Fibroblast of the aortic adventitia (primary cell): ENCODE measurements at regions not wholly inside any gene's neighbourhood (a gene's known extent, or its start where the extent isn't known, plus 50 kb on each side); places are given as distances from the start of the nearest gene placed in this dataset.
"Not testable (repeated sequence)": the region's sequence is repeated elsewhere in the genome, so short reads cannot be mapped to it uniquely, and the experiment has no call there.

Experiments used
- DNase-seq: peaks from one replicate; pipeline ENCODE4 v3.0.0-alpha.2; 2010; ENCODE audit warnings: low read depth
- H3K4me3 ChIP-seq: 2 replicates; pipeline ENCODE4 v1.5.1; 2011; ENCODE audit warnings: low read depth, mild to moderate bottlenecking, control low read depth, low read length, moderate library complexity
- TF ChIP-seq, protein P1 (sequence below): IDR thresholded peaks from 2 replicates; pipeline ENCODE4 v1.5.1; 2011; ENCODE audit warnings: mild to moderate bottlenecking, low read length, control low read depth, inconsistent platforms; ENCODE audit not compliant: insufficient read depth

GRCh38 chr13:37179645-37180044 is 74.2 kb upstream of the CSNK1A1L start:
- no peak overlapping the region for H3K4me3 ChIP-seq
- peak; percentile 40 for DNase-seq
- TF ChIP-seq, protein P1, sequence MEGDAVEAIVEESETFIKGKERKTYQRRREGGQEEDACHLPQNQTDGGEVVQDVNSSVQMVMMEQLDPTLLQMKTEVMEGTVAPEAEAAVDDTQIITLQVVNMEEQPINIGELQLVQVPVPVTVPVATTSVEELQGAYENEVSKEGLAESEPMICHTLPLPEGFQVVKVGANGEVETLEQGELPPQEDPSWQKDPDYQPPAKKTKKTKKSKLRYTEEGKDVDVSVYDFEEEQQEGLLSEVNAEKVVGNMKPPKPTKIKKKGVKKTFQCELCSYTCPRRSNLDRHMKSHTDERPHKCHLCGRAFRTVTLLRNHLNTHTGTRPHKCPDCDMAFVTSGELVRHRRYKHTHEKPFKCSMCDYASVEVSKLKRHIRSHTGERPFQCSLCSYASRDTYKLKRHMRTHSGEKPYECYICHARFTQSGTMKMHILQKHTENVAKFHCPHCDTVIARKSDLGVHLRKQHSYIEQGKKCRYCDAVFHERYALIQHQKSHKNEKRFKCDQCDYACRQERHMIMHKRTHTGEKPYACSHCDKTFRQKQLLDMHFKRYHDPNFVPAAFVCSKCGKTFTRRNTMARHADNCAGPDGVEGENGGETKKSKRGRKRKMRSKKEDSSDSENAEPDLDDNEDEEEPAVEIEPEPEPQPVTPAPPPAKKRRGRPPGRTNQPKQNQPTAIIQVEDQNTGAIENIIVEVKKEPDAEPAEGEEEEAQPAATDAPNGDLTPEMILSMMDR = no peak

- TF ChIP-seq, protein P1 = no peak
- DNase-seq = no peak
- no peak overlapping the region for H3K4me3 ChIP-seq
Observed at GRCh38 chr13:37177125-37177524, 71.7 kb upstream of the CSNK1A1L start.

GRCh38 chr13:37175996-37176395 is 70.5 kb upstream of the CSNK1A1L start:
- H3K4me3 ChIP-seq = no peak overlapping the region
- DNase-seq = peak; percentile 93
- TF ChIP-seq, protein P1 = no peak

DNA sequence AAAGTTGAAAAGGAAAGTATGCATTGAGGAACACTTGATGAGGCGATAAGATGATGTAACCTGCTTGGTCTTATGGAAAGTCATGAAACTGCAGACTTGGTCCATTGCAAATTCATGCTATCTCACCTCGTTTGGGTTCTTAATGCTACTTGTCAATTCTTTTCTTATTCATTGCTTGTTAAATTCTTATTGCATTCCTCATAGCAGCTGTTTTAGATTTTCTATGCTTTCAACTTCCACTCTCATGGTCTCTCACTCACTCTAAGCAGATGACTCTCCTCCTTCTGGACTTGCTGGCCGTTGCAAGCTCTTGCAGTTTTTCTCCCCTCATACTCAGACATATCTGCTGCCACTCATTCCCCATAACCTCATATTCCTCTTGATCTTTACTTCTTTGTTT is 67.8 kb upstream of the CSNK1A1L start:
- DNase-seq = peak; percentile 91

GRCh38 chr13:37172226-37172625 is 66.8 kb upstream of the CSNK1A1L start:
- H3K4me3 ChIP-seq, DNase-seq: not testable (repeated sequence)

More for the DNA sequence above, 67.8 kb upstream of the CSNK1A1L start:
- H3K4me3 ChIP-seq = no peak overlapping the region
- TF ChIP-seq, protein P1 = peak; percentile 33

DNA sequence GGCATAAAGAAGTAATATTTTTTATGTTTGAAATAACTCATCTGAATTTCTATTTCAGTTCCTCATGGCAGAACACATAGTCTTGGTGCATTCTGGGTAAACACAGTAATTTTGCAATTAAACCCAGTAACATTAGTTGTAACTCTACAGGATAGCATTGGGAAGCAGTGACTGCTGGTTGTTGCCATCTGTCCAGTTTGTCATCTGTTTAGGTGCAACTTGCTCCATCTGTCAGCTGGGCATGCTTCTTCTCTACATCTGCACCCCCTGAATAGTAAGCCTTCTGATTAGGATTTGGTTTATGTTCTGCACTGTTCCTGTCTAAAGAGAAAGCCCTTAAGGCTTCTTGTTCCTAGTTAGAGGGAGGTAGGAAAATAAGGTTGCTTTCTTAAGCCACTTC is 63.5 kb upstream of the CSNK1A1L start:
- no peak overlapping the region for H3K4me3 ChIP-seq
- DNase-seq = no peak
- TF ChIP-seq, protein P1 = no peak

DNA sequence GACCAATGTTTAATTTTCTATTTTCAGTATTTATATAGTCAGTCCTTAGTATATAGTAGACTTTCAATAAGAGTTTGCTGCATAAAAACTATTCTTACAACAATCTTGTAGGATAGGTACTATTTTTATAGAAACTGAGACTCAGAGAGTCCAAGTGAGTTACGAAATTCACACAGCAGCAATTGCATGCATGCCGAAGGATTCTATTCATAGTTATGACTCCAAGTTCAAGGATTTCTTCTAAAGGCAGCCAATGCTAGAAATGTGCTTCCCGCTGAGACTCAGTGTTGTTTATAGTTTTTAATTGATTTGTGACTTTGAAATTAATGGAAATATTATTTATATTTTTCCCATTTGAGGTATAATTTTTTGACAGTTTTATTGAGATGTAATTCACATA is 62.7 kb upstream of the CSNK1A1L start:
- TF ChIP-seq, protein P1 = no peak
- peak; percentile 37 for DNase-seq
- no peak overlapping the region for H3K4me3 ChIP-seq
